Smooth muscle cell of the brain vasculature (primary cell): ENCODE measurements at regions not wholly inside any gene's neighbourhood (a gene's known extent, or its start where the extent isn't known, plus 50 kb on each side); places are given as distances from the start of the nearest gene placed in this dataset.

Source experiments
- DNase-seq: peaks from one replicate; pipeline ENCODE4 v3.0.0-alpha.2; 2012; ENCODE audit warnings: low read depth, low spot score

- DNase-seq: no peak
Measured at GRCh38 chr5:169354921-169355320, 54.0 kb upstream of the SLIT3 start.

GRCh38 chr5:169354263-169354662 lies 53.3 kb upstream of the SLIT3 start:
- no peak for DNase-seq

GRCh38 chr5:169352901-169353300 lies 52.0 kb upstream of the SLIT3 start:
- no peak for DNase-seq

- no peak for DNase-seq
Measured at GRCh38 chr5:169351721-169352120, 50.8 kb upstream of the SLIT3 start.

- peak; percentile 17 for DNase-seq
Measured at GRCh38 chr5:169350759-169351240, 49.9 kb upstream of the SLIT3 start.
